22Rv1 (cell line): ENCODE measurements at regions not wholly inside any gene's neighbourhood (a gene's known extent, or its start where the extent isn't known, plus 50 kb on each side); places are given as distances from the start of the nearest gene placed in this dataset.

ENCODE experiments used
- H3K27ac ChIP-seq: fragments of 450-650 bp; 2 replicates; pipeline ENCODE4 v1.5.1; 2017
- CTCF ChIP-seq: fragments of 450-650 bp; IDR thresholded peaks from 2 replicates; pipeline ENCODE4 v1.5.1; 2017; ENCODE audit warnings: mild to moderate bottlenecking
- ZFX ChIP-seq: fragments of 450-650 bp; IDR thresholded peaks from 2 replicates; pipeline ENCODE4 v1.6.1; 2017; ENCODE audit warnings: antibody characterized with exemption, borderline replicate concordance

- H3K27ac ChIP-seq, result no peak overlapping the region
- no peak for TF ChIP-seq CTCF
- no peak for TF ChIP-seq ZFX
These were observed 103.0 kb upstream of the KLF6 start for GRCh38 chr10:3887885-3888476.

DNA sequence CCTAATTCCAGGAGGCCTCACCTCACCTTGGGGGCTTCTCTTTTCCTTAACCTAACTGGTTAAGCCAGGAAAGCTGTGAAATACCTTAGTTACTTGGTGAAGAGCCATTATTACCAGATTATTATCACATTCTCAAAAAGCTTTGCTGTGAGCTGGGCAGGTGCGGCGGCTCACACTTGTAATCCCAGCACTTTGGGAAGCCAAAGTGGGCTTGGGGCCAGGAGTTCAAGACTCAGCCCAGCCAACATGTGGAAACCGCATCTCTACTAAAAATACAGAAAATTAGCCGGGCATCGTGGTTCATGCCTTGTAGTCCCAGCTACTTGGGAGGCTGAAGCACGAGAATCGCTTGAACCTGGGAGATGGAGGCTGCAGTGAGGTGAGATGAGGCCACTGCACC lies 102.4 kb upstream of the KLF6 start:
- no peak for TF ChIP-seq ZFX
- no peak for TF ChIP-seq CTCF

DNA sequence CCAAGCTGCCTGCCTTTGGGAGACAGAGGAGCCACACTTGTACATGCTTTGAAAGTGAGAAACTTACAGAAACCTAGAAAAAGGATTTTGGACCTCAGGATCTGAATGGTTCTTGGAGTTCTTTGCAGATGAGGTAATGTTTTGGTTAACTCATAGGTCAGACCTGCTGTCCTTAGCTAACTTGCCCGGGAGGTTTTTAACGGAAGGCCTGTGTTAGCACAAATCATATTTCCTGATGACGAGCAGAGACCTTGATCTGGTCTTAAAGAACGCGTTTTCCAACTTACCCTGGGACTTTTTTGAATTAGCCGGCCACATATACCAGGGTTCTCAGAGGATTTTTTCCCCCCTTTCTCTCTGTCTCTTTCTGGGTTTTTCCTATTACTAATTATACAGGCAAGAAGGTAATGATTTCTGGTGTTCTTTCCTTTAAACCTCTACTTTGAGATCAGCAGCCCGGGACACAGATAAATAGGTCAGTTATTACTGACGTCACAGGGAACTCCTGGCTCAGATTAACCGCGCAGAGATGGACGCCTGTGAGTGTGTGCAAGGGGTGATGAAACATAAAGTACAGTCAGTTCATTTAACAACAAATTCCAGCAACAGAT lies 101.7 kb upstream of the KLF6 start:
- no peak for TF ChIP-seq CTCF
- no peak for TF ChIP-seq ZFX
- H3K27ac ChIP-seq, result no peak overlapping the region

More for the DNA sequence above, 102.4 kb upstream of the KLF6 start:
- H3K27ac ChIP-seq, result no peak overlapping the region

DNA sequence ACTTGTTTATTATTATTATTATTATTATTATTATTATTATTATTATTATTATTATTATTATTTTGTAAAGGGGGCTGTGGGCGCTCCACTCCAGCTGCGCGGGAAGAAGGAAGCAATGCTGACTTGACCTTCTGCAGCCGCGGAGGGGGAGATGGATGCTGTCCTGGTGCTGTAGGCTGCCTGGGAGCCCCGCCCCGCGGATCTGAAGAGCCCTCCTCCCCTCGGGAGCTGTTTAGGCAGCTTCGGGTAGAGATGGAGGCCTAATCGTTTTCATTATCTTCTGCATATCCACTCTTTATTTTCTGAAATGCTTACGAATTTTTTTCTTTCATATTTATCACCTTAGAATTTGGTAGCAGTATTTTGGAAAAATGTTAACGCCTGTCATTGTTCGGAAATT lies 101.2 kb upstream of the KLF6 start:
- no peak overlapping the region for H3K27ac ChIP-seq
- TF ChIP-seq CTCF (no peak), ZFX (no peak)

DNA sequence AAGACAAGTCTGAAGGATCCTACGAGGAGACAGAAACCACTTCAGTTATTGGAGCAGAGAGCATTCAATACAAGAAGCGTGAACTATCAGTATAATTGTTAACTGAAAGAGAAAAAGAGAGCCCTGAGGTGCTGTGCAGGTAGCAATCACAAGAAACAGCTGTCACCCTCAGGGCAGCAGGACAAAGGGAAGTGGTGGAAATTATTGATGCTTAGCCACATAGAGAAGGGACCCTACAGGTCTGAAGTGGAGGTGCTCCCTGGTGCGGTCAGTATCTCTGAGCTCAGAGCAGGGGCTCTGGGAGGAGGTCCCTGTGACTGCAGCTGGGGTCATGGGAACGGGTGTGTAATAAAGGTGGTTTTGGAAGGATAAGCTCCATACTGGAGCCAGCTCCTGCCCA lies 97.8 kb upstream of the KLF6 start:
- TF ChIP-seq ZFX (no peak), CTCF (no peak)
- H3K27ac ChIP-seq, result no peak overlapping the region

DNA sequence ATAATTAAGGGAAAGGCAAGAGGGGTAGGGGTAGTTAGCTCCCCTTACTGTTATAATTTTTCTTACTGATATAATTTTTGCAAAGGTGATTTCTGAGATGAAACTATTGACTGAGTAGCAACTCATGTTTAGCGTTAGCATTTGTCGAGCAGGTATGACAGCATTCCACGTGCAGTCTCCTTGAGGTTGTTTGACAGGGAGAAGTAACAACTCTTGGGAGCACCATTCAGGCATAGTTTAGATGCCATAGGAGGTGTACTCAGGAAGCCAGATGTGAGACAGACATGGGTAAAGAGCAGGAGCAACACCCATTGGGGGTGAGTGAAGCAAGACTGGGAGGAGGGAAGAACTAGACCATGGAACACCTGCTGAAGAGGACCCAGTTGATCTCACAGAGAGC lies 96.6 kb upstream of the KLF6 start:
- TF ChIP-seq CTCF, result no peak
- no peak for TF ChIP-seq ZFX
- no peak overlapping the region for H3K27ac ChIP-seq

DNA sequence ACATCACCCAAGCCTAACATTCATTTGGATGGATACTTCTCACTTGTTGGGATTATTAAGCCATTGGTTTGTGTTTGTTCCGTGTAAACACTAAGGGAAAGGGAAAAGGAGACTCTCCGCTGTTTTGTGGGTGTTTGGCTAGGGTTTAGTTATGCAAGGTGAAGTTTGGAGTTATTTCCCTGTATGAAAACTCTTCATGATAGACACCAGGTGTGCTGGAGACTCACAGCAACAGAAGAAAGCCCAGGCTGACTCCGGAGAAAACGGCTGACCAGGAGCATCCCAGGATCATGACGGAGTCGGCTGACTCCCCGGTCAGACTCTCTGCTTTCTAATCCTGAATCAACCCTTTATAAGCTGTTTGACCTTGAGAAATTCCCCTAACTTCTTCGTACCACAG lies 94.1 kb upstream of the KLF6 start:
- H3K27ac ChIP-seq, result no peak overlapping the region
- TF ChIP-seq ZFX (no peak), CTCF (no peak)
